ENCODE measurements at regions not wholly inside any gene's neighbourhood (a gene's known extent, or its start where the extent isn't known, plus 50 kb on each side); places are given as distances from the start of the nearest gene placed in this dataset.
A peak's percentile ranks its signal among the peaks of the same experiment; 100 is the strongest.
"Not testable (repeated sequence)": the region's sequence is repeated elsewhere in the genome, so short reads cannot be mapped to it uniquely, and the experiment has no call there.

DNA sequence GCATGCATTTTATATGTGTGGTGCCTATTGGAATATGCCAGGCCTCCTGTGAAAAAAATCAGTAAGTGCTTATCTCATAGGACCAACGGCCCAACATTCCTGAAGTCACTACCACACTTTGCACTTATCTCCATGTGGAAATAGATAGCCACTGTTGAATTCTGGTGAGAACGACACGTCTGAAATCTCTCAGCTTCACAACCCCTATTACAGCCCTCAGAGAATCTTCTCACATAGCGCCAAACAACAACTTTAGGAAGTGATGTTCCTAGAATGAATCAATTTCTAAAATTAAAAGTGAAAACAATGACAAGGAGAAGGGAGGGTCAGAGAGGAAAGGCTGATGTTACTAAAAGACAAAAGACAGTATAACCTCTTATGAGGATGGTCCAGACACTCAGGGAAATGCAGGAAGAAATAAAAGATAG lies 270.8 kb upstream of the BTG1 start:
- Histone ChIP-seq H3K36me3 (ENCODE audit: control insufficient read depth in 4 of 4, insufficient read depth in 4 of 4, low read length in 3 of 4) (no peaks in the 10 kb centered on the region), H3K27me3 (replicated peaks in 2 of 5; ENCODE audit: control insufficient read depth in 4 of 5, insufficient read depth in 5 of 5, low read length in 4 of 5) (no peaks in the 10 kb centered on the region), H3K4me3 (ENCODE audit: control insufficient read depth in 1 of 7, extremely low read depth in 1 of 7, insufficient read depth in 4 of 7, low read depth in 2 of 7, low read length in 6 of 7) (no peak overlapping the region), H3K4me1 (ENCODE audit: control extremely low read depth in 1 of 4, control insufficient read depth in 4 of 4, insufficient read depth in 4 of 4, low read length in 3 of 4) (no peaks in the 10 kb centered on the region), H3K27ac (ENCODE audit: insufficient read depth in 1 of 2, low read depth in 1 of 2, low read length in 2 of 2, poor library complexity in 1 of 2, severe bottlenecking in 2 of 2) (no peak overlapping the region), H3K9me3 (ENCODE audit: control extremely low read depth in 1 of 5, control insufficient read depth in 4 of 5, insufficient read depth in 2 of 5, low read depth in 1 of 5, low read length in 4 of 5) (no peaks in the 10 kb centered on the region)
- no peak for DNase-seq
- POLR2A ChIA-PET, result interaction anchor here (0.5 to 0.6 kb wide), 2 partner anchors 207 to 325 kb away, joined by 3 to 6 read pairs; no protein-coding TSS in a partner anchor
- WGBS (ENCODE audit: insufficient coverage), result 91% methylated on average over 3 of the region's 4 CpGs
- CTCF ChIA-PET, result no interaction called here

DNA sequence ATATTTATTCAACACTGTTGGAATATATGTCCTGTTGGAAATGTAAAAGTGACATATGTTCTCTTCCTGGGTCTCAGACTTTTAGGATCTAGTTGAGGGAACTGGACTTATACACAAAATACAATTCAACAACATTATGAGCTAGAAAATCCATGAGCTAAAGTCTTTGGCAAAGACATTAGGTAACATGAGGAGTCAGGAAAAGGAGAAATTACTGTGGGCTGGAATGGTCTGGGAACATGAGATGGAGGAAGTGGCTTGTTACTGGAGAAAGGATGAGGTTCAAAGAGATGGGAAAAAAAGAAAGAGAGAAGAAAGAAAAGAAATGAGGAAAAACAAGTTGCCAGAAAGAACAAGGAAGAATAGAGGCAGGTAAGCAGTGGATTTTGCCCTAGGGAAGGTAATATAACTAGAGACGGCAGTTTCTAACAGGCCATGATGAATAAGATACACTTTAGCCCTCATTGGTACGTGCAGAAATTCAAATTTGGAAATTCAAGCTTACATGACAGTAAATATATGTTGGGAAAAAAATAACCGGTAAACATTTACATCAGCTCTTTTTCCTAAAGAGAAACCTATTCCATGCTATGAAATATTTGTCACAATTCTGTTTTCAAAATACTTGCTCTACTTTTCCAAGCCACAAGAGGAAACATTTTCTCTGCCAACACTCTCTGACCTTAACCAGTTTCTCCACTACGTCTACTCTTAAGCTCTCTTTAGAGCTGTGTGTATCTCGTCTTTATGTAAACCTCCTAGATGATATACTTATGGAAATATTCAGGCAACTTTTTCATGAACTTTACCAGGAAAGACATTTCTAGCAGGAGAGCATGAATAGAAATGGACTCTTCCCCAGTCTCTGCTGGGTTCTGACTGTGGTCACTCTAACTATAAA lies 268.8 kb upstream of the BTG1 start:
- no peak for DNase-seq
- no peaks in the 10 kb centered on the region for H3K27me3 ChIP-seq (replicated peaks in 2 of 5; ENCODE audit: control insufficient read depth in 4 of 5, insufficient read depth in 5 of 5, low read length in 4 of 5)
- CTCF ChIA-PET, result no interaction called here
- H3K4me1 ChIP-seq (ENCODE audit: control extremely low read depth in 1 of 4, control insufficient read depth in 4 of 4, insufficient read depth in 4 of 4, low read length in 3 of 4), result no peaks in the 10 kb centered on the region
- no peaks in the 10 kb centered on the region for H3K36me3 ChIP-seq (ENCODE audit: control insufficient read depth in 4 of 4, insufficient read depth in 4 of 4, low read length in 3 of 4)
- no peak overlapping the region for H3K27ac ChIP-seq (ENCODE audit: insufficient read depth in 1 of 2, low read depth in 1 of 2, low read length in 2 of 2, poor library complexity in 1 of 2, severe bottlenecking in 2 of 2)
- no CpG with 5 or more reads among the region's 5 CpGs for WGBS (ENCODE audit: insufficient coverage)
- no peaks in the 10 kb centered on the region for H3K9me3 ChIP-seq (ENCODE audit: control extremely low read depth in 1 of 5, control insufficient read depth in 4 of 5, insufficient read depth in 2 of 5, low read depth in 1 of 5, low read length in 4 of 5)
- H3K4me3 ChIP-seq (ENCODE audit: control insufficient read depth in 1 of 7, extremely low read depth in 1 of 7, insufficient read depth in 4 of 7, low read depth in 2 of 7, low read length in 6 of 7), result no peak overlapping the region
- POLR2A ChIA-PET, result no interaction called here

DNA sequence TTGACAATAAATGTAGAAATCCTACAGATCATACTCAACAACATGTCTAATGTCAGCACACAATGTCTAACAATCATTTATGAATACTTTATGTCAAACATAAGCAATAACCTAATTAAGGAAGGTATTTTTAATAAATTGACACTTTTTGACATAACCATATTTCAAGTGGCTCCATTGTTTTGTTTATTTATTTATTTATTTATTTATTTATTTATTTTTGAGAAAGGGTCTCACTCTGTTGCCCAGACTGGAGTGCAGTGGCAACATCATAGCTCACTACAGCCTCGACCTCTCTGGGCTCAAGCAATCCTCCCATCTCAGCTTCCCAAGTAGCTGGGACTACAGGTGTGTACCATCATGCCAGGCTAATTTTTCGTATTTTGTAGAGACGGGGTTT lies 267.6 kb upstream of the BTG1 start:
- CTCF ChIA-PET, result no interaction called here
- DNase-seq, result no peak

DNA sequence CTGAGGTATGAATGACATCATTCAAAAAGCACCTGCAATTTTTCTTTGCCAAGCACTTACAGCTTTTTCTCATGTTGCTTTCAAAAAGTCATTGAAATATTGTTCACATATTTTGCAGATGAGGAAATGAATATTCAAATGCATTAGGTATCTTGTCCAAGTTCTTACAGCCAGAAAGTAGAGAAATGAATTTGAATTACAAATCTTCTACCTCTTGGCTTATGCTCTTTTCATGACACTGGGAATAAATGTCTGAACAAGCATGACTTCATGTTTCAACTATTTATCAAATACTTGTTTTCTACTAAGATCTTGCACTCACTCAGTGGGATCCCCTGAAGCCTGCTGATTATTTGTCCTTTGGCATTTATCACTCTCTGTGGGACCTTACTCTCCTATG lies 267.2 kb upstream of the BTG1 start:
- no peak for DNase-seq
- Histone ChIP-seq H3K9me3 (ENCODE audit: control extremely low read depth in 1 of 5, control insufficient read depth in 4 of 5, insufficient read depth in 2 of 5, low read depth in 1 of 5, low read length in 4 of 5) (no peaks in the 10 kb centered on the region), H3K4me3 (ENCODE audit: control insufficient read depth in 1 of 7, extremely low read depth in 1 of 7, insufficient read depth in 4 of 7, low read depth in 2 of 7, low read length in 6 of 7) (no peak overlapping the region), H3K27me3 (replicated peaks in 2 of 5; ENCODE audit: control insufficient read depth in 4 of 5, insufficient read depth in 5 of 5, low read length in 4 of 5) (no peaks in the 10 kb centered on the region), H3K4me1 (ENCODE audit: control extremely low read depth in 1 of 4, control insufficient read depth in 4 of 4, insufficient read depth in 4 of 4, low read length in 3 of 4) (no peaks in the 10 kb centered on the region), H3K27ac (ENCODE audit: insufficient read depth in 1 of 2, low read depth in 1 of 2, low read length in 2 of 2, poor library complexity in 1 of 2, severe bottlenecking in 2 of 2) (no peak overlapping the region), H3K36me3 (ENCODE audit: control insufficient read depth in 4 of 4, insufficient read depth in 4 of 4, low read length in 3 of 4) (no peaks in the 10 kb centered on the region)
- POLR2A ChIA-PET, result no interaction called here
- CTCF ChIA-PET, result no interaction called here

More for the DNA sequence above, 267.6 kb upstream of the BTG1 start:
- no peaks in the 10 kb centered on the region for H3K36me3 ChIP-seq (ENCODE audit: control insufficient read depth in 4 of 4, insufficient read depth in 4 of 4, low read length in 3 of 4)
- POLR2A ChIA-PET, result no interaction called here
- no peaks in the 10 kb centered on the region for H3K27me3 ChIP-seq (replicated peaks in 2 of 5; ENCODE audit: control insufficient read depth in 4 of 5, insufficient read depth in 5 of 5, low read length in 4 of 5)
- H3K4me1 ChIP-seq (ENCODE audit: control extremely low read depth in 1 of 4, control insufficient read depth in 4 of 4, insufficient read depth in 4 of 4, low read length in 3 of 4), result no peaks in the 10 kb centered on the region
- no peak overlapping the region for H3K4me3 ChIP-seq (ENCODE audit: control insufficient read depth in 1 of 7, extremely low read depth in 1 of 7, insufficient read depth in 4 of 7, low read depth in 2 of 7, low read length in 6 of 7)
- WGBS (ENCODE audit: insufficient coverage), result 100% methylated on average over 3 of the region's 3 CpGs
- no peak overlapping the region for H3K27ac ChIP-seq (ENCODE audit: insufficient read depth in 1 of 2, low read depth in 1 of 2, low read length in 2 of 2, poor library complexity in 1 of 2, severe bottlenecking in 2 of 2)
- H3K9me3 ChIP-seq (ENCODE audit: control extremely low read depth in 1 of 5, control insufficient read depth in 4 of 5, insufficient read depth in 2 of 5, low read depth in 1 of 5, low read length in 4 of 5), result no peaks in the 10 kb centered on the region

DNA sequence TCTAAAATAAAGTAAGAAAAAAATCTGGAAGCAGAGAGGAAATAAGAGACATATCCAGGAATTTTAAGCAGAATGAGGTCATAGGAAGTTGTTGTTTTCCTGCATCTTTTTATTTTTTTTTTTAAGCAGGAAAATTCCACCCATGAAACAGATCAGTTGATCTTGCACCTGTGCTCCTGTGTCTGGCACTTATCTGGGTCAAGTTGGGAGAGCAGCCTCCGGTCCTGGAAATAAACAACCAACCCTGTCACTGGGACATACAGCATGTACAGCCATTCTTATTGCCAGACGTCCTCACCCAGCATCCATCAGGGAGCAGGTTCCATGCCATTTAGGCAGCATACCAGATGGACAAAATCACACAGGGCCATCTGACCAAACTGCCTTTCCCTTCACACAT lies 266.0 kb upstream of the BTG1 start:
- no peak for DNase-seq
- H3K4me3 ChIP-seq (ENCODE audit: control insufficient read depth in 1 of 7, extremely low read depth in 1 of 7, insufficient read depth in 4 of 7, low read depth in 2 of 7, low read length in 6 of 7), result no peak overlapping the region
- no peaks in the 10 kb centered on the region for H3K27me3 ChIP-seq (replicated peaks in 2 of 5; ENCODE audit: control insufficient read depth in 4 of 5, insufficient read depth in 5 of 5, low read length in 4 of 5)
- H3K27ac ChIP-seq (ENCODE audit: insufficient read depth in 1 of 2, low read depth in 1 of 2, low read length in 2 of 2, poor library complexity in 1 of 2, severe bottlenecking in 2 of 2), result no peak overlapping the region
- 100% methylated on average over 1 of the region's 2 CpGs for WGBS (ENCODE audit: insufficient coverage)
- ChIA-PET POLR2A (no interaction called here), CTCF (no interaction called here)
- no peaks in the 10 kb centered on the region for H3K4me1 ChIP-seq (ENCODE audit: control extremely low read depth in 1 of 4, control insufficient read depth in 4 of 4, insufficient read depth in 4 of 4, low read length in 3 of 4)
- H3K9me3 ChIP-seq (ENCODE audit: control extremely low read depth in 1 of 5, control insufficient read depth in 4 of 5, insufficient read depth in 2 of 5, low read depth in 1 of 5, low read length in 4 of 5), result no peaks in the 10 kb centered on the region
- no peaks in the 10 kb centered on the region for H3K36me3 ChIP-seq (ENCODE audit: control insufficient read depth in 4 of 4, insufficient read depth in 4 of 4, low read length in 3 of 4)

DNA sequence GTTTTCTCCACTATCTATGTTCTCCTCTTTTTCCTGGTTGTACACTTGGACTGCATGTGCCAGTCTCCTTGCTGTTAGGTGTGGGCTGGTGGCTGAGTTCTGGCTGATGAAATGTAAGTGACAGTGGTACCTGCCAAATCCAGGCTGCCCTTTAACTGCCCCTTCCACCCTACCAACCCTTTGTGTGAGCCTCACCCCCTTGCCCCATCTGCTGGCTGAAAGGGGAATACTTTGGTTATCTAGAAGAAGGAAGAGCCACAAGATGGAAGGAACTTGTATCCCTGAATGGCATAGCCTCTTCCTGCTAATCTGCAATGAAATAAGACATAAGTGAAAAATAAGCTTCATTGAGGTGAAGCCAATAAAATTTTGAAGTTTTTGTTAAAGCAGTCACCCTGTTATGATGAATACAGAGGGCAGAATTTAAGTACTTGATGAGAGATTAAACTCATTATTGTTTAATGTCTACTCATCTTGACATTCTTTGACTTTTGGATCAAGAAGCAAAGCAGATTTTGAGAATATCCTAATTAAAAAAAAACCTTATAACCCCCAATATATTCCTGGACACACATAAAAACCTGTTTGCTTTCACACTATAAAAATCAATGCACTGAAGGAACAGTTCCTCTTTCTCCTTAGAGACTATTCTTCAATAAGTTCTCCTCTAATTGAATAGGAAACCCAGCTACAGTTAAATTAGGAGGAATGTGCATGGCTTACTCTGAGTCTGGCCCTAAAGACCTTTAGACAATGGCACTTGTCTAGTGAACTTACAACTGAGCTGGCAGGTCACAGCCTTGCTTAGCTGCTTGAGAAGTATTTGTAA lies 262.6 kb upstream of the BTG1 start:
- H3K36me3 ChIP-seq (ENCODE audit: control insufficient read depth in 4 of 4, insufficient read depth in 4 of 4, low read length in 3 of 4), result no peaks in the 10 kb centered on the region
- peak; percentile 15 to 64 (median 60) for DNase-seq
- H3K4me3 ChIP-seq (ENCODE audit: control insufficient read depth in 1 of 7, extremely low read depth in 1 of 7, insufficient read depth in 4 of 7, low read depth in 2 of 7, low read length in 6 of 7), result no peak overlapping the region
- CTCF ChIA-PET, result interaction anchor here (1.2 to 1.6 kb wide), 3 partner anchors 54 to 1026 kb away, joined by 3 to 4 read pairs (median 3); no protein-coding TSS in a partner anchor
- peaks cover 3 to 17% (median 10%) of the 10 kb centered on the region in 4 experiments for H3K4me1 ChIP-seq (ENCODE audit: control extremely low read depth in 1 of 4, control insufficient read depth in 4 of 4, insufficient read depth in 4 of 4, low read length in 3 of 4)
- POLR2A ChIA-PET, result no interaction called here
- no peak overlapping the region for H3K27ac ChIP-seq (ENCODE audit: insufficient read depth in 1 of 2, low read depth in 1 of 2, low read length in 2 of 2, poor library complexity in 1 of 2, severe bottlenecking in 2 of 2)
- H3K27me3 ChIP-seq (replicated peaks in 2 of 5; ENCODE audit: control insufficient read depth in 4 of 5, insufficient read depth in 5 of 5, low read length in 4 of 5), result no peaks in the 10 kb centered on the region
- no peaks in the 10 kb centered on the region for H3K9me3 ChIP-seq (ENCODE audit: control extremely low read depth in 1 of 5, control insufficient read depth in 4 of 5, insufficient read depth in 2 of 5, low read depth in 1 of 5, low read length in 4 of 5)

DNA sequence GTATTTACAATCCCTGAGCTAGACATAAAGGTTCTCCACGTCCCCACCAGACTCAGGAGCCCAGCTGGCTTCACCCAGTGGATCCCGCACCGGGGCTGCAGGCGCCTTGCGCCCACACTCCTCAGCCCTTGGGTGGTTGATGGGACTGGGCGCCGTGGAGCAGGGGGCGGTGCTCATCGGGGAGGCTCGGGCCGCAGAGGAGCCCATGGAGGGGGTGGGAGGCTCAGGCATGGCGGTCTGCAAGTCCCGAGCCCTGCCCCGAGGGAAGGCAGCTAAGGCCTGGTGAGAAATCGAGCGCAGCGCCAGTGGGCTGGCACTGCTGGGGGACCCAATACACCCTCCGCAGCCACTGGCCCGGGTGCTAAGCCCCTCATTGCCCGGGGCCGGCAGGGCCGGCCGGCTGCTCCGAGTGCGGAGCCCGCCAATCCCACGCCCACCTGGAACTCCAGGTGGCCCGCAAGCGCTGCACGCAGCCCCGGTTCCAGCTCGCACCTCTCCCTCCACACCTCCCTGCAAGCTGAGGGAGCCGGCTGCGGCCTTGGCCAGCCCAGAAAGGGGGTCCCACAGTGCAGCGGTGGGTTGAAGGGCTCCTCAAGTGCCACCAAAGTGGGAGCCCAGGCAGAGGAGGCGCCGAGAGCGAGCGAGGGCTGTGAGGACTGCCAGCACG lies 260.9 kb upstream of the BTG1 start:
- H3K9me3 ChIP-seq (ENCODE audit: control extremely low read depth in 1 of 5, control insufficient read depth in 4 of 5, insufficient read depth in 2 of 5, low read depth in 1 of 5, low read length in 4 of 5); H3K4me3 ChIP-seq (ENCODE audit: control insufficient read depth in 1 of 7, extremely low read depth in 1 of 7, insufficient read depth in 4 of 7, low read depth in 2 of 7, low read length in 6 of 7); H3K27me3 ChIP-seq (replicated peaks in 2 of 5; ENCODE audit: control insufficient read depth in 4 of 5, insufficient read depth in 5 of 5, low read length in 4 of 5); H3K27ac ChIP-seq (ENCODE audit: insufficient read depth in 1 of 2, low read depth in 1 of 2, low read length in 2 of 2, poor library complexity in 1 of 2, severe bottlenecking in 2 of 2); CTCF ChIA-PET; POLR2A ChIA-PET; DNase-seq; H3K36me3 ChIP-seq (ENCODE audit: control insufficient read depth in 4 of 4, insufficient read depth in 4 of 4, low read length in 3 of 4): not testable (repeated sequence)
- 95% methylated on average over 31 of the region's 40 CpGs for WGBS (ENCODE audit: insufficient coverage)
- peaks cover 3 to 25% (median 16%) of the 10 kb centered on the region in 4 experiments for H3K4me1 ChIP-seq (ENCODE audit: control extremely low read depth in 1 of 4, control insufficient read depth in 4 of 4, insufficient read depth in 4 of 4, low read length in 3 of 4)
